ENCODE measurements at regions not wholly inside any gene's neighbourhood (a gene's known extent, or its start where the extent isn't known, plus 50 kb on each side); places are given as distances from the start of the nearest gene placed in this dataset.

DNA sequence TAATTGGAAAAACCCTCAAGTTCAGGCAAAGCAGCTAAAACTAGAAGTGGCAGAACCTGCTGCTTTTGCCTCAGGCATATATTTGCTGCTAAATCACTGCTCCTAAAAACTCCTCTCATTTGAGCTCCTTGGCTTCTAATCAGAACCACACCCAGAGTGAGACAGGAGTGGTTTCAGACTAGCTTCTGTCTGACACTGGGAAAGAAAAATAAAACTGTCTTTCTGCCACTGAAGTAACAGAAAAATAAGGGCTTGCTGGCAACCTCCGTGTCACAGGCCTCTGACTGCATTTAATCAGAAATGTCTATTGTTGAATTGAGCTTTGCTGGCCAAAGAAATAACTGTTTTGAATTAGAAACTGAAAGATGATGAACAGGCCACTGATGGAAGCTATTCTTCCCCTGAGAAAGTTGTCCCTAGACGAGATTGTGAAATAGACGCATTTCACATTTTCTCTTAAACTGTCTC, 52.1 kb upstream of the RAP2C start:
- H2BK20ac ChIP-seq (ENCODE audit: low read depth, low read length, poor library complexity, severe bottlenecking), result no peak overlapping the region
- DNase-seq, result no peak
- no peak overlapping the region for H3K18ac ChIP-seq (ENCODE audit: insufficient read length, low read depth, low read length)
- no peak overlapping the region for H2BK15ac ChIP-seq (ENCODE audit: low read depth, low read length)
- no CpG with 5 or more reads among the region's 3 CpGs for WGBS (ENCODE audit: extremely low coverage, insufficient read length, low lambda C conversion rate)
- no peak overlapping the region for H3K9ac ChIP-seq (ENCODE audit: extremely low read depth, insufficient read length, low read length)
- H2BK120ac ChIP-seq (ENCODE audit: low read depth, low read length, poor library complexity, severe bottlenecking), result no peak overlapping the region
- H4K91ac ChIP-seq (ENCODE audit: insufficient read length, low read depth, low read length), result no peak overlapping the region
- H2BK5ac ChIP-seq (ENCODE audit: insufficient read length, low read length), result no peak overlapping the region
- no peaks in the 10 kb centered on the region for H3K79me2 ChIP-seq (ENCODE audit: insufficient read depth, low read length)
- Mint-ChIP-seq H3K36me3 (ENCODE audit: insufficient read depth in 1 of 3, low read depth in 3 of 3) (peaks cover 0 to 4% (median 0%) of the 10 kb centered on the region in 3 experiments; a peak in 1 of 7 replicates), H3K4me3 (no peak overlapping the region), H3K4me1 (no peaks in the 10 kb centered on the region), H3K27me3 (ENCODE audit: low read depth) (peaks cover 2% of the 10 kb centered on the region; the same call in 1 of the 2 replicates), H3K27ac (no peak overlapping the region), H3K9me3 (peaks cover 0 to under 1% of the 10 kb centered on the region in 2 experiments; a peak in 1 of 5 replicates)
- no peaks in the 10 kb centered on the region for H3K79me1 ChIP-seq (ENCODE audit: insufficient read depth, low read depth, low read length, poor library complexity, severe bottlenecking)
- no peak overlapping the region for H3T11ph ChIP-seq (ENCODE audit: low read length)
- H3K23ac ChIP-seq (ENCODE audit: insufficient read length, low read depth, low read length), result no peak overlapping the region
- H4K5ac ChIP-seq (ENCODE audit: insufficient read length, low read depth, low read length), result no peak overlapping the region
- no peak overlapping the region for H3K4ac ChIP-seq (ENCODE audit: low read depth, low read length)
- H3K9me3 ChIP-seq (ENCODE audit: control insufficient read depth, low read depth, low read length), result no peaks in the 10 kb centered on the region
- no peak overlapping the region for H2AFZ ChIP-seq (ENCODE audit: low read length)
- H3K27me3 ChIP-seq (ENCODE audit: insufficient read depth, low read length), result no peaks in the 10 kb centered on the region
- no peaks in the 10 kb centered on the region for H3K23me2 ChIP-seq (ENCODE audit: insufficient read length, low read depth, low read length, poor library complexity, severe bottlenecking)
- H2BK12ac ChIP-seq (ENCODE audit: insufficient read length, low read depth, low read length), result no peak overlapping the region
- no peak overlapping the region for H3K56ac ChIP-seq (ENCODE audit: insufficient read length, low read depth, low read length)
- no peak overlapping the region for H3K27ac ChIP-seq (ENCODE audit: insufficient read length, low read depth, low read length)
- H4K8ac ChIP-seq (replicated peaks; ENCODE audit: insufficient read length, low read depth, low read length), result no peak overlapping the region
- no peaks in the 10 kb centered on the region for H4K20me1 ChIP-seq (ENCODE audit: control insufficient read depth, insufficient read depth, insufficient read length)
- no peaks in the 10 kb centered on the region for H3K4me1 ChIP-seq (ENCODE audit: insufficient read depth, low read length)
- no peak overlapping the region for H2AK5ac ChIP-seq (ENCODE audit: insufficient read length, low read length)
- no peak overlapping the region for H3K14ac ChIP-seq (ENCODE audit: insufficient read depth, low read length)
- TF ChIP-seq, protein P1, sequence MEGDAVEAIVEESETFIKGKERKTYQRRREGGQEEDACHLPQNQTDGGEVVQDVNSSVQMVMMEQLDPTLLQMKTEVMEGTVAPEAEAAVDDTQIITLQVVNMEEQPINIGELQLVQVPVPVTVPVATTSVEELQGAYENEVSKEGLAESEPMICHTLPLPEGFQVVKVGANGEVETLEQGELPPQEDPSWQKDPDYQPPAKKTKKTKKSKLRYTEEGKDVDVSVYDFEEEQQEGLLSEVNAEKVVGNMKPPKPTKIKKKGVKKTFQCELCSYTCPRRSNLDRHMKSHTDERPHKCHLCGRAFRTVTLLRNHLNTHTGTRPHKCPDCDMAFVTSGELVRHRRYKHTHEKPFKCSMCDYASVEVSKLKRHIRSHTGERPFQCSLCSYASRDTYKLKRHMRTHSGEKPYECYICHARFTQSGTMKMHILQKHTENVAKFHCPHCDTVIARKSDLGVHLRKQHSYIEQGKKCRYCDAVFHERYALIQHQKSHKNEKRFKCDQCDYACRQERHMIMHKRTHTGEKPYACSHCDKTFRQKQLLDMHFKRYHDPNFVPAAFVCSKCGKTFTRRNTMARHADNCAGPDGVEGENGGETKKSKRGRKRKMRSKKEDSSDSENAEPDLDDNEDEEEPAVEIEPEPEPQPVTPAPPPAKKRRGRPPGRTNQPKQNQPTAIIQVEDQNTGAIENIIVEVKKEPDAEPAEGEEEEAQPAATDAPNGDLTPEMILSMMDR (conservative IDR thresholded peaks at IDR 0.05), result no peak
- no peak overlapping the region for H3K4me2 ChIP-seq (ENCODE audit: insufficient read depth, insufficient read length, low read length)
